HTR-8/SVneo (cell line): ENCODE measurements at regions not wholly inside any gene's neighbourhood (a gene's known extent, or its start where the extent isn't known, plus 50 kb on each side); places are given as distances from the start of the nearest gene placed in this dataset.

Source experiments
- DNase-seq: peaks from one replicate; pipeline ENCODE4 v3.0.0; 2011; ENCODE audit warnings: low spot score, mixed read lengths; ENCODE audit not compliant: insufficient read length
- FAIRE-seq: peaks from 2 replicates; lab custom pipeline; 2011; peaks lifted over from hg19 to GRCh38; lab: Jason Lieb, UNC

GRCh38 chr6:14711704-14712379 lies 534.0 kb upstream of the JARID2 start:
- DNase-seq (no peak), FAIRE-seq (no peak)

GRCh38 chr6:14713008-14713960 lies 532.6 kb upstream of the JARID2 start:
- peak; percentile 45 for DNase-seq
- FAIRE-seq: peak; percentile 72

- no peak for DNase-seq
- no peak for FAIRE-seq
These were observed 531.8 kb upstream of the JARID2 start for GRCh38 chr6:14713966-14714631.

GRCh38 chr6:14715076-14715475 lies 530.8 kb upstream of the JARID2 start:
- DNase-seq (no peak), FAIRE-seq (no peak)

- FAIRE-seq (no peak), DNase-seq (no peak)
These were observed 529.2 kb upstream of the JARID2 start for GRCh38 chr6:14716499-14717146.

- FAIRE-seq (no peak), DNase-seq (no peak)
These were observed 528.6 kb upstream of the JARID2 start for GRCh38 chr6:14717307-14717706.

- DNase-seq (no peak), FAIRE-seq (no peak)
These were observed 527.0 kb upstream of the JARID2 start for GRCh38 chr6:14718861-14719260.

GRCh38 chr6:14719270-14719669 lies 526.6 kb upstream of the JARID2 start:
- FAIRE-seq (no peak), DNase-seq (no peak)

- peak; percentile 26 for FAIRE-seq
- no peak for DNase-seq
These were observed 525.3 kb upstream of the JARID2 start for GRCh38 chr6:14720411-14721102.

- FAIRE-seq: no peak
- DNase-seq: no peak
These were observed 524.6 kb upstream of the JARID2 start for GRCh38 chr6:14721103-14721758.

- FAIRE-seq (no peak), DNase-seq (no peak)
These were observed 523.8 kb upstream of the JARID2 start for GRCh38 chr6:14722001-14722562.

- DNase-seq (no peak), FAIRE-seq (no peak)
These were observed 523.2 kb upstream of the JARID2 start for GRCh38 chr6:14722704-14723103.

- DNase-seq: no peak
- no peak for FAIRE-seq
These were observed 522.3 kb upstream of the JARID2 start for GRCh38 chr6:14723535-14724086.

GRCh38 chr6:14724549-14724948 lies 521.3 kb upstream of the JARID2 start:
- no peak for FAIRE-seq
- DNase-seq: no peak

- DNase-seq (no peak), FAIRE-seq (no peak)
These were observed 518.9 kb upstream of the JARID2 start for GRCh38 chr6:14726816-14727493.

- DNase-seq (no peak), FAIRE-seq (no peak)
These were observed 518.1 kb upstream of the JARID2 start for GRCh38 chr6:14727494-14728395.

- FAIRE-seq (no peak), DNase-seq (peak; percentile 53)
These were observed 517.4 kb upstream of the JARID2 start for GRCh38 chr6:14728396-14729024.
